Testis (tissue), 2 donors: ENCODE measurements at regions not wholly inside any gene's neighbourhood (a gene's known extent, or its start where the extent isn't known, plus 50 kb on each side); places are given as distances from the start of the nearest gene placed in this dataset.

ENCODE experiments used
- DNase-seq: peaks from one replicate; pipeline ENCODE4 v3.0.0-alpha.2; 2019
- H3K27ac ChIP-seq, 2 donors: fragments of 200-600 bp; sonication (generic); one replicate each; pipeline ENCODE4 v1.5.1; 2019
- H3K27me3 ChIP-seq: fragments of 200-600 bp; sonication (generic); one replicate; pipeline ENCODE4 v1.5.1; 2019
- H3K36me3 ChIP-seq: fragments of 200-600 bp; sonication (generic); one replicate; pipeline ENCODE4 v1.5.1; 2017; ENCODE audit warnings: low read depth; ENCODE audit errors: missing control alignments
- H3K4me1 ChIP-seq: fragments of 200-600 bp; sonication (generic); one replicate; pipeline ENCODE4 v1.5.1; 2019
- H3K4me3 ChIP-seq, 2 donors: fragments of 200-600 bp; sonication (generic); one replicate each; pipeline ENCODE4 v1.5.1; 2017 to 2019
- H3K9me3 ChIP-seq: fragments of 200-600 bp; sonication (generic); one replicate; pipeline ENCODE4 v1.5.1; 2017
- POLR2A ChIP-seq: fragments of 450-650 bp; IDR thresholded peaks from one replicate; pipeline ENCODE4 v1.6.1; 2017; ENCODE audit warnings: antibody characterized with exemption, mild to moderate bottlenecking, moderate library complexity
- WGBS, 2 donors: methylation state at CpG; one replicate each; pipeline ENCODE4 v1.1.5; 2018; 5-methylcytosine and 5-hydroxymethylcytosine counted together
- intact Hi-C: fragments of 100-400 bp; cut with DNase I; formaldehyde crosslinking; loops from one replicate; pipeline ENCODE4 v1.15.1; 2023; ENCODE audit warnings: low total_unique reads
- TF ChIP-seq, protein P1 (sequence below), 3 experiments: fragments of 450-650 bp in 2 of 3; fragments of 200-600 bp in 1 of 3; sonication (generic) in 1 of 3; IDR thresholded peaks; one replicate each; pipeline ENCODE4 v1.5.1; 2016 to 2019; ENCODE audit warnings: antibody characterized with exemption in 3 of 3, mild to moderate bottlenecking in 2 of 3, moderate library complexity in 1 of 3

DNA sequence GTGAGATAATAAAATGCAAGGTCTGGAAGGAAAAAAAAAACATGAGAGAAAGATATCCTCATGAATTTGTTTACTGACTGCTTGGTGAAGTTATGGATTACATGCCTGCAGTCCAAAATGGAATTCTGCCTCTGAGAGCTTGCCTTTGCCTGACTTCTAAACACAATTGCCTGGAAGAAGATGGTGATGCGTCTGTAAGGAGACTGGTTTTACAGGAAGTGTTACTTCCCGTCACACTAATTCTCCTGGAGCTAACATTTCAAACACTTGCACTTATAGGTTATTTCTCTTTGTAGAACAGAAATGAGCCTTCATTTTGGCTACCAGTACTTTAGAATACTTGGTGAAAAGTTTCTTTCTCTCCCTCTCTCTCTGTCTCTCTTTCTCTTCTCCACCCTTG, 884.3 kb downstream of the TSN start:
- WGBS, 2 donors = 82 to 89% methylated on average over 2 of the region's 2 CpGs
- H3K4me1 ChIP-seq = no peaks in the 10 kb centered on the region
- no peak overlapping the region for H3K27ac ChIP-seq
- no peaks in the 10 kb centered on the region for H3K36me3 ChIP-seq
- intact Hi-C loops = no loop called here
- DNase-seq = no peak
- TF ChIP-seq, protein P1, sequence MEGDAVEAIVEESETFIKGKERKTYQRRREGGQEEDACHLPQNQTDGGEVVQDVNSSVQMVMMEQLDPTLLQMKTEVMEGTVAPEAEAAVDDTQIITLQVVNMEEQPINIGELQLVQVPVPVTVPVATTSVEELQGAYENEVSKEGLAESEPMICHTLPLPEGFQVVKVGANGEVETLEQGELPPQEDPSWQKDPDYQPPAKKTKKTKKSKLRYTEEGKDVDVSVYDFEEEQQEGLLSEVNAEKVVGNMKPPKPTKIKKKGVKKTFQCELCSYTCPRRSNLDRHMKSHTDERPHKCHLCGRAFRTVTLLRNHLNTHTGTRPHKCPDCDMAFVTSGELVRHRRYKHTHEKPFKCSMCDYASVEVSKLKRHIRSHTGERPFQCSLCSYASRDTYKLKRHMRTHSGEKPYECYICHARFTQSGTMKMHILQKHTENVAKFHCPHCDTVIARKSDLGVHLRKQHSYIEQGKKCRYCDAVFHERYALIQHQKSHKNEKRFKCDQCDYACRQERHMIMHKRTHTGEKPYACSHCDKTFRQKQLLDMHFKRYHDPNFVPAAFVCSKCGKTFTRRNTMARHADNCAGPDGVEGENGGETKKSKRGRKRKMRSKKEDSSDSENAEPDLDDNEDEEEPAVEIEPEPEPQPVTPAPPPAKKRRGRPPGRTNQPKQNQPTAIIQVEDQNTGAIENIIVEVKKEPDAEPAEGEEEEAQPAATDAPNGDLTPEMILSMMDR (IDR thresholded peaks at IDR 0.05) = no peak
- no peak for TF ChIP-seq POLR2A
- no peaks in the 10 kb centered on the region for H3K27me3 ChIP-seq
- H3K4me3 ChIP-seq = no peak overlapping the region
- H3K9me3 ChIP-seq = no peaks in the 10 kb centered on the region

DNA sequence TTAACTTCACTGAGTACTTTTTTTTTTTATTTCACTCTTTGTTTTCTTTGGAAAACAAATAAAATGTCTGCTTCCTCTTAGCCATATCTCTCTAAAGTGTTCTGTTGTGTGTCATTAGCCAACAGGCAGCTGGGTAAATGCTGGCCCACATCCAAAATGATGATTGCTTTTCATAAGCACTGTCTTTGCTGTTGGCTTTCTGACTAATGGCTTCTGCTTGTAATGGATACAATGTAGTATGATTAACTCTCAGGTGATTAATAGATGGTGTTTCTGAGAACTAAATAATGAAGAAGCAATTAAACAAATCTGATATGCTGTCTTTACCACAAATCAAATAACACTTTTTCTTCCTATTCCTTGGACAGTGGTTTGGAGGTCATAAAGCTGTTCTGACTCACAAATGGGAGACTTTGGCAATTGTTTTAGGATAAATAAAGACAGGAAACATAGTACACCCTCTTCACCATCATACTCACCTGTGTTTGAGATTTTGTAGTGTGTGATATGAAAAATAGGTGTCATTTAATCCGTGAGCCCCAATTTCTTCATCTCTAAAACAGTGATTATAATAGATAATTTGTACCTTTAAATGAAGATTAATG, 888.4 kb downstream of the TSN start:
- intact Hi-C loops = no loop called here
- WGBS, 2 donors = 50 to 57% methylated on average over 1 of the region's 1 CpG
- peak; percentile 46 for DNase-seq

DNA sequence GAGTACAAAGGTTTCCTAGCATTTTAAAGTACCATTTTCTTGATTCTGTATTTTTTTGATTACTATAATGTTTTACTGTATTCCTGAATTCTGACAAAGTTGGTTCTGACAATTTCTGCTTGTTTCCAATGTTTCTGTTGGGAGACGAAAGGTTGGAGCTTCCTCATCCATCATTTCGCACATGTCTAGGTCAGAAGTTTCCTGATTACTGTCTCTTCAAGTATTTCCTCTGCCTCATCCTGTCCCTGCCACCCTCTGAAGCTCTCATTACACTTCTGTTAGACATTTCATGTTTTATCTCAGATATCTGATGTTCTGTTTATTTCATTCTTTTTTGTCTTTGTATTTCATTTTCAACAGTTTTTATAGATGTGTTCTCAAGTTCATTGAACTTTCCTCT, 895.8 kb downstream of the TSN start:
- Histone ChIP-seq H3K27ac (no peak overlapping the region), H3K9me3 (no peaks in the 10 kb centered on the region), H3K27me3 (no peaks in the 10 kb centered on the region), H3K36me3 (no peaks in the 10 kb centered on the region), H3K4me1 (no peaks in the 10 kb centered on the region), H3K4me3 (no peak overlapping the region)
- intact Hi-C loops = no loop called here
- WGBS, 2 donors = 83 to 94% methylated on average over 2 of the region's 2 CpGs
- no peak for DNase-seq
- TF ChIP-seq, protein P1 (IDR thresholded peaks at IDR 0.05) = no peak
- no peak for TF ChIP-seq POLR2A

More for the DNA sequence above, 888.4 kb downstream of the TSN start:
- Histone ChIP-seq H3K27me3 (no peaks in the 10 kb centered on the region), H3K36me3 (no peaks in the 10 kb centered on the region), H3K9me3 (no peaks in the 10 kb centered on the region), H3K4me3 (no peak overlapping the region), H3K27ac (no peak overlapping the region), H3K4me1 (no peaks in the 10 kb centered on the region)
- TF ChIP-seq, protein P1 (IDR thresholded peaks at IDR 0.05) = no peak
- no peak for TF ChIP-seq POLR2A

DNA sequence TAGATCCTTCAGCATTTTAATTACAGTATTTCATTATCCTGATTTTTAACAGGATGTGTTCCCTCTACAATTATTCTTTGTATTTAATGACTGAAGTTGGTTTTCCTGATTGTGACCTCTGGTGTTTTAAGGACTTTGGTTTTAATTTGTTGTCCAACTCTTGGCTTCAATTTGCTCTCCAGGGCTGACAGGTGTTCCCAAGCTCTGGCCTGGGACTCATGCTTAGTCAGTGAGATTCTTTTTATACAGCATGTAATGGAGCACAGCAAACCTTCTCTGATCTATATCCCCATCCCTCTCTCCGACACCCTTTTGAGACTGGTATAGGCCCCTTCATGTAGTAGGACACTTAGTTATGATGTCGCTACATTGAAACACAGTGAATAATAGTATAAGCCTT, 896.3 kb downstream of the TSN start:
- WGBS, 2 donors = 90 to 98% methylated on average over 2 of the region's 2 CpGs
- Histone ChIP-seq H3K9me3 (no peaks in the 10 kb centered on the region), H3K4me1 (no peaks in the 10 kb centered on the region), H3K27ac (no peak overlapping the region), H3K36me3 (no peaks in the 10 kb centered on the region), H3K4me3 (no peak overlapping the region), H3K27me3 (no peaks in the 10 kb centered on the region)
- intact Hi-C loops = no loop called here
- no peak for DNase-seq
- TF ChIP-seq, protein P1 (IDR thresholded peaks at IDR 0.05) = no peak
- TF ChIP-seq POLR2A = no peak

DNA sequence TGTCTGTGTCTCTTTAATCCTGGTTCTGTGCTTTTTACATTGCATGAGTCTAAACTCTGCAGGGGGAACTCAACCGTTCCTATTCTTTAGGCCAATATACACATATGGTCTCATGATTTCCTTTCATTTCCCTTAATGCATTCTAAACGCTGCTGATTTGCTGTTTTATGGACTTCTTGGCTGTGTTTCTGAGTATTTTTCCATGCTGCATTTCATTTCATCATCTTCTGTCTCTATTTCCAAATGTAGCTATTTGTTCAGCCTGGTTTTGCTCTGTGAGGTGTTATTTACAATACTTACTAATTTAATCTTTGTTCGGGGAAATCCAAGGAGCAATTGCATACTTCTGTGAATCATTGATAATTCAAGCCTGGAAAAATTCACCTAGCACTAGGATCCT, 897.2 kb downstream of the TSN start:
- H3K27me3 ChIP-seq = no peaks in the 10 kb centered on the region
- TF ChIP-seq POLR2A = no peak
- TF ChIP-seq, protein P1 (IDR thresholded peaks at IDR 0.05) = no peak
- no peaks in the 10 kb centered on the region for H3K36me3 ChIP-seq
- no peaks in the 10 kb centered on the region for H3K9me3 ChIP-seq
- no peaks in the 10 kb centered on the region for H3K4me1 ChIP-seq
- intact Hi-C loops = no loop called here
- WGBS, 2 donors = 74 to 83% methylated on average over 3 of the region's 3 CpGs
- no peak overlapping the region for H3K27ac ChIP-seq
- no peak for DNase-seq
- no peak overlapping the region for H3K4me3 ChIP-seq
